NT2/D1 (cell line): ENCODE measurements at regions not wholly inside any gene's neighbourhood (a gene's known extent, or its start where the extent isn't known, plus 50 kb on each side); places are given as distances from the start of the nearest gene placed in this dataset.

Experiments used
- DNase-seq: peaks from one replicate; pipeline ENCODE4 v3.0.0-alpha.2; 2011; ENCODE audit warnings: low read depth, low spot score
- H3K27me3 ChIP-seq: 2 replicates; pipeline ENCODE4 v1.6.0; 2011; ENCODE audit warnings: mild to moderate bottlenecking; ENCODE audit not compliant: insufficient read length, insufficient read depth
- H3K36me3 ChIP-seq: 2 replicates; pipeline ENCODE4 v1.6.1; 2011; ENCODE audit warnings: mild to moderate bottlenecking, low read length, mixed read lengths; ENCODE audit not compliant: insufficient read depth, insufficient read length
- H3K4me1 ChIP-seq: 2 replicates; pipeline ENCODE4 v1.5.1; 2011; ENCODE audit not compliant: insufficient read depth, insufficient read length
- H3K4me3 ChIP-seq: 2 replicates; pipeline ENCODE4 v1.5.1; 2011; ENCODE audit warnings: low read depth; ENCODE audit not compliant: insufficient read length
- H3K9ac ChIP-seq: 2 replicates; pipeline ENCODE4 v1.6.0; 2011; ENCODE audit warnings: low read depth; ENCODE audit not compliant: insufficient read length
- H3K9me3 ChIP-seq: 2 replicates; pipeline ENCODE4 v1.5.1; 2011; ENCODE audit warnings: mild to moderate bottlenecking, low read length; ENCODE audit not compliant: insufficient read depth
- SUZ12 ChIP-seq: IDR thresholded peaks from 2 replicates; pipeline ENCODE4 v1.6.1; 2011; ENCODE audit not compliant: insufficient read length, insufficient read depth; ENCODE audit errors: extremely low read depth
- YY1 ChIP-seq: IDR thresholded peaks from 2 replicates; pipeline ENCODE4 v1.6.1; 2011; ENCODE audit not compliant: insufficient read length, insufficient read depth
- ZNF274 ChIP-seq: IDR thresholded peaks from 2 replicates; pipeline ENCODE4 v1.6.1; 2011; ENCODE audit warnings: mild to moderate bottlenecking, low read depth, low read length

- no peak overlapping the region for H3K4me3 ChIP-seq
- TF ChIP-seq ZNF274 = no peak
- no peaks in the 10 kb centered on the region for H3K27me3 ChIP-seq
- no peak overlapping the region for H3K9ac ChIP-seq
- H3K4me1 ChIP-seq = no peaks in the 10 kb centered on the region
- no peaks in the 10 kb centered on the region for H3K9me3 ChIP-seq
- DNase-seq = no peak
- H3K36me3 ChIP-seq = no peaks in the 10 kb centered on the region
Observed at GRCh38 chr5:127993476-127993875, 90.1 kb upstream of the SLC12A2 start.

- no peaks in the 10 kb centered on the region for H3K4me1 ChIP-seq
- H3K9me3 ChIP-seq = no peaks in the 10 kb centered on the region
- no peak overlapping the region for H3K9ac ChIP-seq
- no peaks in the 10 kb centered on the region for H3K36me3 ChIP-seq
- TF ChIP-seq SUZ12 = no peak
- no peak for TF ChIP-seq YY1
- TF ChIP-seq ZNF274 = no peak
- H3K27me3 ChIP-seq = no peaks in the 10 kb centered on the region
- DNase-seq = no peak
- no peak overlapping the region for H3K4me3 ChIP-seq
Observed at GRCh38 chr5:127994087-127994660, 89.4 kb upstream of the SLC12A2 start.

DNA sequence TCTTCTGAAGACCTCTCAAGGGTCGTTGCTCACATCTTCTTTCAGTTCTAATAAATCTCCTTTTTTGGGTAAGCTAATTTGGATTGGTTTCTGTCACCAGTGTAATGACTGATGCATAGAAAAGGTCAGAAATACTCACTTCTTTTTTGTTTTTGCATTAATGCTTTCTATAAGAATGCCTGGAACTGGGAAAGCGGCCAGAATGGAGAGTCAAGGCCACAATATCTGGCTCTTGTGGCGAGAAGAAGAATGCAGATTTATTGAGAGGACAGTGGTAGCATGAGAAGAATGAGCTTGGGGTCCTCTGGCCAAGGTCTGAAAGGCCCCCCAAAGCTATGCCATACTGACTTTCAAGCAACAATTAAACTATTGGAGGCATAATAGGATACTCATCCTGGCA, 88.0 kb upstream of the SLC12A2 start:
- Histone ChIP-seq H3K9me3 (no peaks in the 10 kb centered on the region), H3K9ac (no peak overlapping the region), H3K4me1 (no peaks in the 10 kb centered on the region), H3K4me3 (no peak overlapping the region), H3K36me3 (no peaks in the 10 kb centered on the region), H3K27me3 (no peaks in the 10 kb centered on the region)
- no peak for DNase-seq
- TF ChIP-seq ZNF274 = no peak
- TF ChIP-seq YY1 = no peak
- TF ChIP-seq SUZ12 = no peak

- Histone ChIP-seq H3K4me1 (no peaks in the 10 kb centered on the region), H3K9ac (no peak overlapping the region), H3K36me3 (no peaks in the 10 kb centered on the region), H3K9me3 (no peaks in the 10 kb centered on the region), H3K4me3 (no peak overlapping the region), H3K27me3 (no peaks in the 10 kb centered on the region)
- no peak for DNase-seq
- TF ChIP-seq SUZ12 = no peak
- no peak for TF ChIP-seq YY1
- TF ChIP-seq ZNF274 = no peak
Observed at GRCh38 chr5:127997201-127997704, 86.3 kb upstream of the SLC12A2 start.

DNA sequence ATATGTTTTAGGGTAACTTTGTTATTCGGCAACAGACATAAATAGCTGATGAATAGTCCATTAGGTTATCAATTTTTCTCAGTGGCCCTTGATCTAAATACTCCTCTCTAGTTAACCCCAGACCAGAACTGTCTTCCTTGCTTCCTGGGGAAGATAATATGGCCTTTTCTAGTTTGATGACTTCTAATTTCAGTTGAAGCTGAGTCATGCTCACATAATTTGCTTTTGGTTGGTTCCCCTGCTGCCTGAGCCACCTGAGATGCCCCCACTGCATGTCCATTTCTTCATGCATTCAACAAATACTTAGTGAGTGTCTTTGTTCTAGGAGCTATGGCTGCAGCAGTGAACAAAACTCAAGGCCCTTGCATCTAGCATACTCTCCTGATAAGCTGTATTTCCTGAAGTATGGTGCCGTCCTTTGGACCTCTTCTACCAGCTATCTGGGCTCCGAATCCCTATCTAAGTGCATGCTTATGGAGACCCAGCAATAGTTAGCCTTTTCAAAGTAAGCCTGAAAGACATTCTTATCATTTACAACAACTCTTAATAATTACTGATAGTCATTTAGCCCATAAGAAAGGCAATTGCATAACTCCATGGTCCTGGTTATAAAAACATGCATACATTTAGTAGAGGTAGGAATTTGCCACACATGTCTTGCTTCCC, 84.5 kb upstream of the SLC12A2 start:
- no peaks in the 10 kb centered on the region for H3K27me3 ChIP-seq
- no peak overlapping the region for H3K9ac ChIP-seq
- H3K36me3 ChIP-seq = no peaks in the 10 kb centered on the region
- no peak for DNase-seq
- H3K9me3 ChIP-seq = no peaks in the 10 kb centered on the region
- no peaks in the 10 kb centered on the region for H3K4me1 ChIP-seq
- no peak overlapping the region for H3K4me3 ChIP-seq
- no peak for TF ChIP-seq ZNF274
- no peak for TF ChIP-seq SUZ12
- TF ChIP-seq YY1 = no peak

DNA sequence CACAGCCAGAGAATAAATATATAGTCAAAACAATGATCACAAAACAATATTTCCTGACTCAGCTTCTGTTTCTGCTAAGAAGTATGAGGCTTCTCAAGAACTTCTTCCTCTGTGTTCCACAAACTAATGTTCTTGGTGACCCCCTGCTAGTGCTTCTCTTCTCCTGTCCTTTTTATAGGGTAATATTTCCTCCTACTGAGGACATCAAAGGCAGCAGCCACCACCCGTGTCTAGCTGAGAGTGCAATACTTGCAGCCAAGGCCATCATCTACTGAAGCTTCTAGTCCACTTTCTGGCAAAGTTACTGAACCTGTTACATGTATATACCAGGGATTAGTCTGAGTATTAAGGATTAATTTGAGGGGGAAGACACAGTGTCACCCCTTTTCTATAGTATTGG, 83.7 kb upstream of the SLC12A2 start:
- Histone ChIP-seq H3K9me3 (no peaks in the 10 kb centered on the region), H3K9ac (no peak overlapping the region), H3K4me3 (no peak overlapping the region), H3K27me3 (no peaks in the 10 kb centered on the region), H3K36me3 (no peaks in the 10 kb centered on the region), H3K4me1 (no peaks in the 10 kb centered on the region)
- DNase-seq = no peak
- TF ChIP-seq YY1 = no peak
- TF ChIP-seq ZNF274 = no peak
- TF ChIP-seq SUZ12 = no peak

DNA sequence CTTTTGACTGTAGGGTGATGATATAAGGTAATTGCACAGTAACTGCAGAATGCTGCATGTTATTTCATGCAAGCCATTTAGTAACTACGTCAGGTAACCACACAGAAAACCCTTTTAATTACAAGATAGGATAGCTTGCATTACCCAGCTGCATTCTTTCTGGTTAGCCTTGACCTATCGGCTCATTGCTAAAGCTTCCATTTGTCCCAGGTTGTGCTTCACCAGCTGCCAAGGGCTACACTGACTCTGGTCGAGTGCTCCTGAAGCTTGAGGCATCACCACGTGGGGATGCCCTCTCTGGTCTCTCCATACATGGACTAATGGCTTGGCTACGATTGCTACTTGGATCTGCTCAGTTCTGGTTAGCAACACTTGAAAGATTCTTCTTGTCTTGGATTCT, 81.1 kb upstream of the SLC12A2 start:
- TF ChIP-seq YY1 = no peak
- no peak for TF ChIP-seq SUZ12
- TF ChIP-seq ZNF274 = no peak
- DNase-seq = no peak

More for the DNA sequence above, 81.1 kb upstream of the SLC12A2 start:
- Histone ChIP-seq H3K27me3 (no peaks in the 10 kb centered on the region), H3K4me3 (no peak overlapping the region), H3K36me3 (no peaks in the 10 kb centered on the region), H3K9ac (no peak overlapping the region), H3K9me3 (no peaks in the 10 kb centered on the region), H3K4me1 (no peaks in the 10 kb centered on the region)
